Esophagus mucosa (tissue), 1 donor: ENCODE measurements at regions not wholly inside any gene's neighbourhood (a gene's known extent, or its start where the extent isn't known, plus 50 kb on each side); places are given as distances from the start of the nearest gene placed in this dataset.

Source experiments
- ATAC-seq: fragments of 200-7000 bp; cut with Tn5 transposase; one replicate; pipeline ENCODE4 v1.9.1; 2020
- donor health status: DM: yes; HTN: yes; CAD: no.

- ATAC-seq: no peak
These were observed 51.8 kb upstream of the CDH20 start for GRCh38 chr18:61281431-61281830.

GRCh38 chr18:61282926-61283325, 50.3 kb upstream of the CDH20 start:
- no peak for ATAC-seq
